ENCODE measurements at regions not wholly inside any gene's neighbourhood (a gene's known extent, or its start where the extent isn't known, plus 50 kb on each side); places are given as distances from the start of the nearest gene placed in this dataset.

- Mint-ChIP-seq H3K27me3 (ENCODE audit: low read depth) (no peaks in the 10 kb centered on the region), H3K4me1 (peaks cover 2 to 3% of the 10 kb centered on the region in 2 experiments; a peak in 3 of 4 replicates), H3K27ac (no peak overlapping the region), H3K36me3 (ENCODE audit: insufficient read depth in 1 of 3, low read depth in 3 of 3) (no peaks in the 10 kb centered on the region), H3K9me3 (no peaks in the 10 kb centered on the region), H3K4me3 (no peak overlapping the region)
- H3K4ac ChIP-seq (ENCODE audit: low read depth, low read length) = no peak overlapping the region
- no peaks in the 10 kb centered on the region for H4K20me1 ChIP-seq (ENCODE audit: control insufficient read depth, insufficient read depth, insufficient read length)
- H3K9me3 ChIP-seq (ENCODE audit: control insufficient read depth, low read depth, low read length) = no peaks in the 10 kb centered on the region
- no peaks in the 10 kb centered on the region for H3K79me1 ChIP-seq (ENCODE audit: insufficient read depth, low read depth, low read length, poor library complexity, severe bottlenecking)
- no peaks in the 10 kb centered on the region for H3K79me2 ChIP-seq (ENCODE audit: insufficient read depth, low read length)
- TF ChIP-seq, protein P1, sequence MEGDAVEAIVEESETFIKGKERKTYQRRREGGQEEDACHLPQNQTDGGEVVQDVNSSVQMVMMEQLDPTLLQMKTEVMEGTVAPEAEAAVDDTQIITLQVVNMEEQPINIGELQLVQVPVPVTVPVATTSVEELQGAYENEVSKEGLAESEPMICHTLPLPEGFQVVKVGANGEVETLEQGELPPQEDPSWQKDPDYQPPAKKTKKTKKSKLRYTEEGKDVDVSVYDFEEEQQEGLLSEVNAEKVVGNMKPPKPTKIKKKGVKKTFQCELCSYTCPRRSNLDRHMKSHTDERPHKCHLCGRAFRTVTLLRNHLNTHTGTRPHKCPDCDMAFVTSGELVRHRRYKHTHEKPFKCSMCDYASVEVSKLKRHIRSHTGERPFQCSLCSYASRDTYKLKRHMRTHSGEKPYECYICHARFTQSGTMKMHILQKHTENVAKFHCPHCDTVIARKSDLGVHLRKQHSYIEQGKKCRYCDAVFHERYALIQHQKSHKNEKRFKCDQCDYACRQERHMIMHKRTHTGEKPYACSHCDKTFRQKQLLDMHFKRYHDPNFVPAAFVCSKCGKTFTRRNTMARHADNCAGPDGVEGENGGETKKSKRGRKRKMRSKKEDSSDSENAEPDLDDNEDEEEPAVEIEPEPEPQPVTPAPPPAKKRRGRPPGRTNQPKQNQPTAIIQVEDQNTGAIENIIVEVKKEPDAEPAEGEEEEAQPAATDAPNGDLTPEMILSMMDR (conservative IDR thresholded peaks at IDR 0.05) = no peak
- H2BK20ac ChIP-seq (ENCODE audit: low read depth, low read length, poor library complexity, severe bottlenecking) = no peak overlapping the region
- no peak overlapping the region for H2BK5ac ChIP-seq (ENCODE audit: insufficient read length, low read length)
- H3K9ac ChIP-seq (ENCODE audit: extremely low read depth, insufficient read length, low read length) = no peak overlapping the region
- WGBS (ENCODE audit: extremely low coverage, insufficient read length, low lambda C conversion rate) = no CpG with 5 or more reads among the region's 1 CpG
- no peak overlapping the region for H2BK15ac ChIP-seq (ENCODE audit: low read depth, low read length)
- no peak overlapping the region for H2AK5ac ChIP-seq (ENCODE audit: insufficient read length, low read length)
- no peak for DNase-seq
- no peak overlapping the region for H3K14ac ChIP-seq (ENCODE audit: insufficient read depth, low read length)
- H4K91ac ChIP-seq (ENCODE audit: insufficient read length, low read depth, low read length) = no peak overlapping the region
- no peaks in the 10 kb centered on the region for H3K23me2 ChIP-seq (ENCODE audit: insufficient read length, low read depth, low read length, poor library complexity, severe bottlenecking)
- no peak overlapping the region for H3K23ac ChIP-seq (ENCODE audit: insufficient read length, low read depth, low read length)
- H2BK12ac ChIP-seq (ENCODE audit: insufficient read length, low read depth, low read length) = no peak overlapping the region
- H3K18ac ChIP-seq (ENCODE audit: insufficient read length, low read depth, low read length) = no peak overlapping the region
- H3K56ac ChIP-seq (ENCODE audit: insufficient read length, low read depth, low read length) = no peak overlapping the region
- H3T11ph ChIP-seq (ENCODE audit: low read length) = no peak overlapping the region
- no peaks in the 10 kb centered on the region for H3K4me1 ChIP-seq (ENCODE audit: insufficient read depth, low read length)
- H4K5ac ChIP-seq (ENCODE audit: insufficient read length, low read depth, low read length) = no peak overlapping the region
- H4K8ac ChIP-seq (replicated peaks; ENCODE audit: insufficient read length, low read depth, low read length) = no peak overlapping the region
- no peak overlapping the region for H2BK120ac ChIP-seq (ENCODE audit: low read depth, low read length, poor library complexity, severe bottlenecking)
- no peak overlapping the region for H3K27ac ChIP-seq (ENCODE audit: insufficient read length, low read depth, low read length)
- H3K27me3 ChIP-seq (ENCODE audit: insufficient read depth, low read length) = no peaks in the 10 kb centered on the region
- no peak overlapping the region for H3K4me2 ChIP-seq (ENCODE audit: insufficient read depth, insufficient read length, low read length)
- H2AFZ ChIP-seq (ENCODE audit: low read length) = no peak overlapping the region
These were observed 278.8 kb upstream of the GADL1 start for GRCh38 chr3:31173118-31173718.
